ENCODE measurements at regions not wholly inside any gene's neighbourhood (a gene's known extent, or its start where the extent isn't known, plus 50 kb on each side); places are given as distances from the start of the nearest gene placed in this dataset.

GRCh38 chr7:9981742-9982349 lies 991.8 kb upstream of the PHF14 start:
- DNase-seq (ENCODE audit: low read depth): no peak

GRCh38 chr7:9983048-9983447 lies 990.6 kb upstream of the PHF14 start:
- DNase-seq (ENCODE audit: low read depth): no peak

- no peak for DNase-seq (ENCODE audit: low read depth)
Measured at GRCh38 chr7:10015687-10016086, 958.0 kb upstream of the PHF14 start.

- no peak for DNase-seq (ENCODE audit: low read depth)
Measured at GRCh38 chr7:10022480-10022879, 951.2 kb upstream of the PHF14 start.

GRCh38 chr7:10022957-10023356 lies 950.7 kb upstream of the PHF14 start:
- DNase-seq (ENCODE audit: low read depth): no peak

GRCh38 chr7:10034843-10035556 lies 938.7 kb upstream of the PHF14 start:
- no peak for DNase-seq (ENCODE audit: low read depth)

- DNase-seq (ENCODE audit: low read depth): no peak
Measured at GRCh38 chr7:10036693-10037092, 937.0 kb upstream of the PHF14 start.

GRCh38 chr7:10038351-10038750 lies 935.3 kb upstream of the PHF14 start:
- DNase-seq (ENCODE audit: low read depth): no peak

GRCh38 chr7:10040674-10041073 lies 933.0 kb upstream of the PHF14 start:
- no peak for DNase-seq (ENCODE audit: low read depth)

- no peak for DNase-seq (ENCODE audit: low read depth)
Measured at GRCh38 chr7:10070899-10071298, 902.8 kb upstream of the PHF14 start.

GRCh38 chr7:10075866-10076265 lies 897.8 kb upstream of the PHF14 start:
- no peak for DNase-seq (ENCODE audit: low read depth)

- no peak for DNase-seq (ENCODE audit: low read depth)
Measured at GRCh38 chr7:10076660-10077300, 896.9 kb upstream of the PHF14 start.

- no peak for DNase-seq (ENCODE audit: low read depth)
Measured at GRCh38 chr7:10079572-10079971, 894.1 kb upstream of the PHF14 start.

GRCh38 chr7:10082896-10083295 lies 890.8 kb upstream of the PHF14 start:
- no peak for DNase-seq (ENCODE audit: low read depth)

GRCh38 chr7:10083766-10084165 lies 889.9 kb upstream of the PHF14 start:
- DNase-seq (ENCODE audit: low read depth): no peak

GRCh38 chr7:10085231-10085630 lies 888.4 kb upstream of the PHF14 start:
- DNase-seq (ENCODE audit: low read depth): no peak

- DNase-seq (ENCODE audit: low read depth): no peak
Measured at GRCh38 chr7:10100572-10100971, 873.1 kb upstream of the PHF14 start.

GRCh38 chr7:10101351-10101750 lies 872.3 kb upstream of the PHF14 start:
- no peak for DNase-seq (ENCODE audit: low read depth)

- DNase-seq (ENCODE audit: low read depth): no peak
Measured at GRCh38 chr7:10104292-10104691, 869.4 kb upstream of the PHF14 start.

- no peak for DNase-seq (ENCODE audit: low read depth)
Measured at GRCh38 chr7:10106609-10107008, 867.1 kb upstream of the PHF14 start.

- no peak for DNase-seq (ENCODE audit: low read depth)
Measured at GRCh38 chr7:10116511-10116910, 857.2 kb upstream of the PHF14 start.

GRCh38 chr7:10117815-10118214 lies 855.9 kb upstream of the PHF14 start:
- DNase-seq (ENCODE audit: low read depth): no peak

- no peak for DNase-seq (ENCODE audit: low read depth)
Measured at GRCh38 chr7:10120936-10121335, 852.7 kb upstream of the PHF14 start.

GRCh38 chr7:10121631-10122030 lies 852.0 kb upstream of the PHF14 start:
- DNase-seq (ENCODE audit: low read depth): no peak
